D721Med (cell line): ENCODE measurements at regions not wholly inside any gene's neighbourhood (a gene's known extent, or its start where the extent isn't known, plus 50 kb on each side); places are given as distances from the start of the nearest gene placed in this dataset.

Experiments
- DNase-seq: peaks from one replicate; pipeline ENCODE4 v3.0.0; 2011; ENCODE audit warnings: low spot score; ENCODE audit not compliant: insufficient read length
- FAIRE-seq: peaks from 2 replicates; lab custom pipeline; 2011; peaks lifted over from hg19 to GRCh38; lab: Jason Lieb, UNC
- CTCF ChIP-seq: IDR thresholded peaks from 2 replicates; pipeline ENCODE4 v1.5.1; 2012; ENCODE audit warnings: mild to moderate bottlenecking, control low read depth; ENCODE audit not compliant: insufficient read depth; ENCODE audit errors: missing control alignments

- DNase-seq (no peak), FAIRE-seq (no peak)
- TF ChIP-seq CTCF = no peak
These were observed 306.5 kb upstream of the NEBL start for GRCh38 chr10:21203473-21204107.

- TF ChIP-seq CTCF = no peak
- FAIRE-seq (no peak), DNase-seq (no peak)
These were observed 305.8 kb upstream of the NEBL start for GRCh38 chr10:21202776-21203462.

GRCh38 chr10:21199501-21199900 lies 302.4 kb upstream of the NEBL start:
- FAIRE-seq (no peak), DNase-seq (no peak)
- no peak for TF ChIP-seq CTCF

GRCh38 chr10:21197838-21198237 lies 300.7 kb upstream of the NEBL start:
- no peak for FAIRE-seq
- DNase-seq = no peak
- TF ChIP-seq CTCF = no peak

GRCh38 chr10:21196822-21197395 lies 299.8 kb upstream of the NEBL start:
- no peak for FAIRE-seq
- no peak for DNase-seq
- TF ChIP-seq CTCF = no peak

- no peak for TF ChIP-seq CTCF
- DNase-seq (no peak), FAIRE-seq (no peak)
These were observed 298.1 kb upstream of the NEBL start for GRCh38 chr10:21195252-21195651.
